OCI-LY7 (cell line): ENCODE measurements at regions not wholly inside any gene's neighbourhood (a gene's known extent, or its start where the extent isn't known, plus 50 kb on each side); places are given as distances from the start of the nearest gene placed in this dataset.

Experiments used
- BruUV-seq: library from RNA; stranded (reverse); fragments of 400-500 nt; replicated peaks from 2 replicates; lab custom pipeline; 2021; lab: Mats Ljungman, UMichigan
- CTCF ChIA-PET: fragments of 300-600 bp; sonication (Branson Sonifier 250); formaldehyde crosslinking; loops from one replicate; lab custom pipeline; 2022; ENCODE audit warnings: antibody characterized with exemption; ENCODE audit not compliant: unreplicated experiment; lab: Charles Lee
- POLR2A ChIA-PET: fragments of 300-600 bp; sonication (Branson Sonifier 250); formaldehyde crosslinking; loops from one replicate; lab custom pipeline; 2022; ENCODE audit warnings: antibody characterized with exemption; lab: Charles Lee
- DNase-seq: peaks from one replicate; pipeline ENCODE4 v3.0.0-alpha.2; 2015; ENCODE audit warnings: low spot score
- H2AFZ ChIP-seq: fragments of 200-600 bp; sonication (generic), shearing (Covaris generic); 2 replicates; pipeline ENCODE4 v1.6.1; 2014; ENCODE audit warnings: mild to moderate bottlenecking, antibody characterized with exemption, low read length, moderate library complexity
- H3K27ac ChIP-seq: fragments of 200-600 bp; sonication (generic); 2 replicates; pipeline ENCODE4 v1.5.1; 2014; ENCODE audit warnings: mixed run types, low read depth, mild to moderate bottlenecking, moderate library complexity, low read length, inconsistent platforms; ENCODE audit not compliant: poor library complexity, severe bottlenecking
- H3K36me3 ChIP-seq: fragments of 200-600 bp; sonication (generic); 2 replicates; pipeline ENCODE4 v1.6.1; 2014; ENCODE audit warnings: mild to moderate bottlenecking, antibody characterized with exemption, low read length, moderate library complexity, mixed read lengths; ENCODE audit not compliant: insufficient read depth
- H3K4me1 ChIP-seq: fragments of 200-600 bp; sonication (generic); 2 replicates; pipeline ENCODE4 v1.5.1; 2014; ENCODE audit warnings: mild to moderate bottlenecking, low read length; ENCODE audit not compliant: insufficient read depth, poor library complexity, severe bottlenecking
- H3K4me2 ChIP-seq: fragments of 200-600 bp; sonication (generic); 2 replicates; pipeline ENCODE4 v1.6.1; 2014; ENCODE audit warnings: mild to moderate bottlenecking, low read length
- H3K4me3 ChIP-seq: fragments of 200-600 bp; sonication (generic); 2 replicates; pipeline ENCODE4 v1.5.1; 2014; ENCODE audit warnings: mild to moderate bottlenecking, low read depth, low read length; ENCODE audit not compliant: poor library complexity, severe bottlenecking
- H3K79me2 ChIP-seq: fragments of 200-600 bp; sonication (generic); 2 replicates; pipeline ENCODE4 v1.6.1; 2016; ENCODE audit warnings: low read depth, mild to moderate bottlenecking, low read length, moderate library complexity, mixed read lengths; ENCODE audit not compliant: insufficient read depth
- H3K9me2 ChIP-seq: fragments of 200-600 bp; sonication (generic); 2 replicates; pipeline ENCODE4 v1.6.1; 2016; ENCODE audit warnings: mild to moderate bottlenecking, low read length, mixed read lengths; ENCODE audit not compliant: insufficient read depth
- H3K9me3 ChIP-seq: fragments of 200-600 bp; sonication (generic); 2 replicates; pipeline ENCODE4 v1.6.1; 2014; ENCODE audit warnings: mild to moderate bottlenecking, mixed run types, low read length, mixed read lengths
- H4K20me1 ChIP-seq: fragments of 200-600 bp; sonication (generic); 2 replicates; pipeline ENCODE4 v1.6.1; 2014; ENCODE audit warnings: mild to moderate bottlenecking, antibody characterized with exemption, low read length, moderate library complexity, mixed read lengths; ENCODE audit not compliant: insufficient read depth
- EZH2phosphoT487 ChIP-seq: fragments of 200-600 bp; sonication (generic); IDR thresholded peaks from 2 replicates; pipeline ENCODE4 v1.6.1; 2018; ENCODE audit warnings: low read depth, borderline replicate concordance, mild to moderate bottlenecking, mixed run types, antibody characterized with exemption, low read length, moderate library complexity, mixed read lengths
- intact Hi-C: fragments of 100-400 bp; cut with micrococcal nuclease; formaldehyde crosslinking; loops from one replicate; pipeline ENCODE4 v1.10.0; 2022; ENCODE audit not compliant: unreplicated experiment
- TF ChIP-seq, protein P1 (sequence below): fragments of 200-600 bp; sonication (generic); conservative IDR thresholded peaks from 2 replicates; pipeline ENCODE4 v1.5.1; 2014; ENCODE audit warnings: mild to moderate bottlenecking, antibody characterized with exemption, low read length, moderate library complexity, mixed read lengths

GRCh38 chr16:60811657-60812056, 1224.6 kb downstream of the CDH8 start:
- ChIA-PET POLR2A (no interaction called here), CTCF (no interaction called here)
- H3K9me3 ChIP-seq, result no peaks in the 10 kb centered on the region
- TF ChIP-seq EZH2phosphoT487, result no peak
- TF ChIP-seq, protein P1, sequence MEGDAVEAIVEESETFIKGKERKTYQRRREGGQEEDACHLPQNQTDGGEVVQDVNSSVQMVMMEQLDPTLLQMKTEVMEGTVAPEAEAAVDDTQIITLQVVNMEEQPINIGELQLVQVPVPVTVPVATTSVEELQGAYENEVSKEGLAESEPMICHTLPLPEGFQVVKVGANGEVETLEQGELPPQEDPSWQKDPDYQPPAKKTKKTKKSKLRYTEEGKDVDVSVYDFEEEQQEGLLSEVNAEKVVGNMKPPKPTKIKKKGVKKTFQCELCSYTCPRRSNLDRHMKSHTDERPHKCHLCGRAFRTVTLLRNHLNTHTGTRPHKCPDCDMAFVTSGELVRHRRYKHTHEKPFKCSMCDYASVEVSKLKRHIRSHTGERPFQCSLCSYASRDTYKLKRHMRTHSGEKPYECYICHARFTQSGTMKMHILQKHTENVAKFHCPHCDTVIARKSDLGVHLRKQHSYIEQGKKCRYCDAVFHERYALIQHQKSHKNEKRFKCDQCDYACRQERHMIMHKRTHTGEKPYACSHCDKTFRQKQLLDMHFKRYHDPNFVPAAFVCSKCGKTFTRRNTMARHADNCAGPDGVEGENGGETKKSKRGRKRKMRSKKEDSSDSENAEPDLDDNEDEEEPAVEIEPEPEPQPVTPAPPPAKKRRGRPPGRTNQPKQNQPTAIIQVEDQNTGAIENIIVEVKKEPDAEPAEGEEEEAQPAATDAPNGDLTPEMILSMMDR, result no peak
- no peaks in the 10 kb centered on the region for H3K36me3 ChIP-seq
- DNase-seq, result no peak
- no peak overlapping the region for H3K27ac ChIP-seq
- no peaks in the 10 kb centered on the region for H3K4me1 ChIP-seq
- H3K79me2 ChIP-seq, result no peaks in the 10 kb centered on the region
- intact Hi-C loops, result no loop called here
- H3K9me2 ChIP-seq, result no peaks in the 10 kb centered on the region
- H2AFZ ChIP-seq, result no peak overlapping the region
- H3K4me2 ChIP-seq, result no peak overlapping the region
- no peak overlapping the region for H3K4me3 ChIP-seq
- no TSS peak for BruUV-seq
- no peaks in the 10 kb centered on the region for H4K20me1 ChIP-seq

- DNase-seq, result no peak
- intact Hi-C loops, result no loop called here
- ChIA-PET CTCF (no interaction called here), POLR2A (no interaction called here)
- H3K79me2 ChIP-seq, result no peaks in the 10 kb centered on the region
- no peaks in the 10 kb centered on the region for H3K9me3 ChIP-seq
- TF ChIP-seq, protein P1, result no peak
- no peak for TF ChIP-seq EZH2phosphoT487
- no peaks in the 10 kb centered on the region for H3K4me1 ChIP-seq
- H3K27ac ChIP-seq, result no peak overlapping the region
- H3K4me3 ChIP-seq, result no peak overlapping the region
- no peaks in the 10 kb centered on the region for H3K9me2 ChIP-seq
- BruUV-seq, result no TSS peak
- no peaks in the 10 kb centered on the region for H4K20me1 ChIP-seq
- H3K4me2 ChIP-seq, result no peak overlapping the region
- H2AFZ ChIP-seq, result no peak overlapping the region
- no peaks in the 10 kb centered on the region for H3K36me3 ChIP-seq
Measured at GRCh38 chr16:60811051-60811608, 1225.1 kb downstream of the CDH8 start.

DNA sequence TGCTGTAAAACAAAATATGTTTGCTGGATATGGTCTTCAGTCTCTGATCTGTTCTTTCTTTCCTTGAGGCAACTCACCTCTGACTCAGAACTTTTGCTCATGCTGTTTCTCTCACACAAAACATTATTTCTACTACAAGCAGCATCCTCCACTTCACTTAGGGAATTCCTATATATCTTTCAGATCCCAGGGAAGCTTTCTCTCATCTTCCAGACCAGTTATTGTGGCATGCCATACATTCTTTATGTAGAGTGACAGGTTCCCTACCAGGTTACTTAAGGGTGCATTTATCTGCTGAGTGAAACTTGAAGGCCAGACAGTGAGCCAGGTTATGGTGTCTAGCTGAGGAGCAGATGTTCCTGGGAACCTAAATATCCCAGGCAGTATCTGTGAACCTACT, 1226.0 kb downstream of the CDH8 start:
- TF ChIP-seq, protein P1, result no peak
- TF ChIP-seq EZH2phosphoT487, result no peak
- Histone ChIP-seq H3K4me3 (no peak overlapping the region), H3K27ac (no peak overlapping the region), H3K4me2 (no peak overlapping the region), H4K20me1 (no peaks in the 10 kb centered on the region), H3K79me2 (no peaks in the 10 kb centered on the region), H3K4me1 (no peaks in the 10 kb centered on the region), H3K9me2 (no peaks in the 10 kb centered on the region), H3K9me3 (no peaks in the 10 kb centered on the region), H2AFZ (no peak overlapping the region), H3K36me3 (no peaks in the 10 kb centered on the region)
- DNase-seq, result no peak
- intact Hi-C loops, result no loop called here
- ChIA-PET CTCF (no interaction called here), POLR2A (no interaction called here)
- no TSS peak for BruUV-seq
